AG09309 (cell line): ENCODE measurements at regions not wholly inside any gene's neighbourhood (a gene's known extent, or its start where the extent isn't known, plus 50 kb on each side); places are given as distances from the start of the nearest gene placed in this dataset.
A peak's percentile ranks its signal among the peaks of the same experiment; 100 is the strongest.

ENCODE experiments used
- DNase-seq: peaks from one replicate; pipeline ENCODE4 v3.0.0-alpha.2; 2010; ENCODE audit warnings: low read depth
- H3K4me3 ChIP-seq: 2 replicates; pipeline ENCODE4 v1.5.1; 2011; ENCODE audit warnings: mild to moderate bottlenecking, low read depth, low read length, moderate library complexity; ENCODE audit not compliant: control insufficient read depth
- TF ChIP-seq, protein P1 (sequence below): IDR thresholded peaks from 2 replicates; pipeline ENCODE4 v1.5.1; 2011; ENCODE audit warnings: mild to moderate bottlenecking, low read depth, low read length, inconsistent platforms; ENCODE audit not compliant: insufficient read depth, control insufficient read depth; ENCODE audit errors: missing control alignments

- no peak for DNase-seq
- TF ChIP-seq, protein P1, sequence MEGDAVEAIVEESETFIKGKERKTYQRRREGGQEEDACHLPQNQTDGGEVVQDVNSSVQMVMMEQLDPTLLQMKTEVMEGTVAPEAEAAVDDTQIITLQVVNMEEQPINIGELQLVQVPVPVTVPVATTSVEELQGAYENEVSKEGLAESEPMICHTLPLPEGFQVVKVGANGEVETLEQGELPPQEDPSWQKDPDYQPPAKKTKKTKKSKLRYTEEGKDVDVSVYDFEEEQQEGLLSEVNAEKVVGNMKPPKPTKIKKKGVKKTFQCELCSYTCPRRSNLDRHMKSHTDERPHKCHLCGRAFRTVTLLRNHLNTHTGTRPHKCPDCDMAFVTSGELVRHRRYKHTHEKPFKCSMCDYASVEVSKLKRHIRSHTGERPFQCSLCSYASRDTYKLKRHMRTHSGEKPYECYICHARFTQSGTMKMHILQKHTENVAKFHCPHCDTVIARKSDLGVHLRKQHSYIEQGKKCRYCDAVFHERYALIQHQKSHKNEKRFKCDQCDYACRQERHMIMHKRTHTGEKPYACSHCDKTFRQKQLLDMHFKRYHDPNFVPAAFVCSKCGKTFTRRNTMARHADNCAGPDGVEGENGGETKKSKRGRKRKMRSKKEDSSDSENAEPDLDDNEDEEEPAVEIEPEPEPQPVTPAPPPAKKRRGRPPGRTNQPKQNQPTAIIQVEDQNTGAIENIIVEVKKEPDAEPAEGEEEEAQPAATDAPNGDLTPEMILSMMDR = no peak
- H3K4me3 ChIP-seq = no peak overlapping the region
Observed at GRCh38 chr18:34483198-34483597, 226.9 kb upstream of the DTNA start.

GRCh38 chr18:34491719-34492118 lies 218.4 kb upstream of the DTNA start:
- DNase-seq = no peak
- no peak overlapping the region for H3K4me3 ChIP-seq
- TF ChIP-seq, protein P1 = no peak

DNA sequence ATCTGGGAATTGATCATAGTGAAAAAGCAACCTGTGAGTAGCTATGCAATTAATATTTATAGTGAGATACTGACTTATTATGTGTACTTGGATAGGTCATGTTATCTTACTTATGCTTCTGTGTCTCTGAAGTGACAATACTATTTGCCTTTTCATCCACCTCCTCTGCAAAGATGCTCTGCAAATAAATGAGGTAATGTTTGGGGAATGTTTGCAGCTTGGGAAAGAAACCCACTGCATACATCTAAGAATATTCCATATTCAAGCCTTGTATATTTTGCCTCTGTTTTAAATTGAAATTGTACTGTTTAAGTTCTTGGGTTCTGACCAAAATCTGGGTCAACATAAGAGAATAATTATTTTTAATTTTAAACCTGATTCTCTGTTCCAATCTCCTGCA lies 217.4 kb upstream of the DTNA start:
- no peak overlapping the region for H3K4me3 ChIP-seq
- DNase-seq = no peak
- TF ChIP-seq, protein P1 = no peak

GRCh38 chr18:34493099-34493544 lies 217.0 kb upstream of the DTNA start:
- peak; percentile 20 for DNase-seq
- TF ChIP-seq, protein P1 = no peak
- H3K4me3 ChIP-seq = peak overlapping the region; percentile 25

GRCh38 chr18:34493566-34494358 lies 216.3 kb upstream of the DTNA start:
- TF ChIP-seq, protein P1 = no peak
- DNase-seq = no peak
- H3K4me3 ChIP-seq = peak overlapping the region; percentile 25

DNA sequence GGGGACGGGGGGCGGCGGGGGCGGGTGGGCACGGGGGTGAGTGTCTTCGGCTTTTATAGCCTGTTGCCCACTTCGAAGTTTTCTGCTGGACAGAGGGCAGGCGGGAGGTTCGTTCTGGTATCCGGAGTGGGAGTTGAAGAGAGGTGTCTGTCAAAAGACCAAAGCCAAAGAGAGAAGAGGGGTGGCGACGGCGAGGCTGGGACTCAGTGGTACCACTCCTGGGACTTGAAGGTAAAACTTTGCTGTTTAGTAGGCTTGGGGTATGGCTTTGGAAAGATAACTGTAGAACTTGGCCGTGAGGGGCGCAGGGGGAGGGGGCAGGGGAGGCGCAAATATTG lies 215.8 kb upstream of the DTNA start:
- TF ChIP-seq, protein P1 = no peak
- no peak for DNase-seq

More for the DNA sequence above, 215.8 kb upstream of the DTNA start:
- H3K4me3 ChIP-seq = no peak overlapping the region
